Right ventricle myocardium superior (tissue), 1 donor: ENCODE measurements at regions not wholly inside any gene's neighbourhood (a gene's known extent, or its start where the extent isn't known, plus 50 kb on each side); places are given as distances from the start of the nearest gene placed in this dataset.

ENCODE experiments used
- ATAC-seq: fragments of 200-7000 bp; cut with Tn5 transposase; one replicate; pipeline ENCODE4 v1.9.1; 2020; ENCODE audit warnings: mild to moderate bottlenecking; ENCODE audit not compliant: poor library complexity
- DNase-seq: peaks from one replicate; pipeline ENCODE4 v3.0.0-alpha.2; 2020
- intact Hi-C: fragments of 100-400 bp; cut with DNase I; formaldehyde crosslinking; loops from one replicate; pipeline ENCODE4 v1.11.2; 2022
- donor health status: DM: no; HTN: yes; CAD: no; lungs with severe emphysema.

GRCh38 chr4:166318810-166319525 lies 445.9 kb downstream of the TLL1 start:
- intact Hi-C loops = no loop called here

GRCh38 chr4:166323250-166323649 lies 450.2 kb downstream of the TLL1 start:
- intact Hi-C loops = no loop called here
- DNase-seq = no peak
- ATAC-seq = no peak

More at GRCh38 chr4:166318810-166319525, 445.9 kb downstream of the TLL1 start:
- ATAC-seq = no peak
- no peak for DNase-seq

- ATAC-seq (no peak), DNase-seq (no peak)
- intact Hi-C loops = no loop called here
These were observed 451.3 kb downstream of the TLL1 start for GRCh38 chr4:166324321-166324720.

GRCh38 chr4:166335256-166335938 lies 462.4 kb downstream of the TLL1 start:
- DNase-seq = no peak
- no peak for ATAC-seq
- intact Hi-C loops = no loop called here

- no peak for ATAC-seq
- no peak for DNase-seq
These were observed 469.0 kb downstream of the TLL1 start for GRCh38 chr4:166341992-166342391.

GRCh38 chr4:166363198-166363597 lies 490.2 kb downstream of the TLL1 start:
- DNase-seq = no peak
- intact Hi-C loops = no loop called here
- ATAC-seq = no peak

More at GRCh38 chr4:166341992-166342391, 469.0 kb downstream of the TLL1 start:
- intact Hi-C loops = no loop called here

- ATAC-seq = no peak
- intact Hi-C loops = no loop called here
These were observed 493.0 kb downstream of the TLL1 start for GRCh38 chr4:166366012-166366411.

GRCh38 chr4:166377578-166377977 lies 504.5 kb downstream of the TLL1 start:
- ATAC-seq (no peak), DNase-seq (no peak)
- intact Hi-C loops = no loop called here

More at GRCh38 chr4:166366012-166366411, 493.0 kb downstream of the TLL1 start:
- no peak for DNase-seq

- no peak for ATAC-seq
- no peak for DNase-seq
- intact Hi-C loops = no loop called here
These were observed 513.7 kb downstream of the TLL1 start for GRCh38 chr4:166386491-166387360.

GRCh38 chr4:166391501-166391900 lies 518.5 kb downstream of the TLL1 start:
- intact Hi-C loops = no loop called here
- ATAC-seq (no peak), DNase-seq (no peak)

GRCh38 chr4:166399021-166399420 lies 526.0 kb downstream of the TLL1 start:
- intact Hi-C loops = no loop called here
- no peak for ATAC-seq
- DNase-seq = no peak

- intact Hi-C loops = no loop called here
- no peak for DNase-seq
- ATAC-seq = no peak
These were observed 527.3 kb downstream of the TLL1 start for GRCh38 chr4:166400270-166400894.

GRCh38 chr4:166413356-166413755 lies 540.3 kb downstream of the TLL1 start:
- intact Hi-C loops = no loop called here
- DNase-seq (no peak), ATAC-seq (no peak)

- intact Hi-C loops = no loop called here
These were observed 541.4 kb downstream of the TLL1 start for GRCh38 chr4:166414431-166414830.

GRCh38 chr4:166415749-166416148 lies 542.7 kb downstream of the TLL1 start:
- ATAC-seq = no peak
- no peak for DNase-seq
- intact Hi-C loops = no loop called here

More at GRCh38 chr4:166414431-166414830, 541.4 kb downstream of the TLL1 start:
- ATAC-seq (no peak), DNase-seq (no peak)

- no peak for DNase-seq
- no peak for ATAC-seq
- intact Hi-C loops = no loop called here
These were observed 548.6 kb downstream of the TLL1 start for GRCh38 chr4:166421556-166422156.

GRCh38 chr4:166422475-166422874 lies 549.4 kb downstream of the TLL1 start:
- DNase-seq (no peak), ATAC-seq (no peak)
- intact Hi-C loops = no loop called here

GRCh38 chr4:166426300-166426863 lies 553.3 kb downstream of the TLL1 start:
- ATAC-seq = no peak
- DNase-seq = no peak
- intact Hi-C loops = no loop called here
